Activated naive CD8-positive, alpha-beta T cell treated with anti-CD3 and anti-CD28 coated beads, Interleukin-2, amount 50 U/mL, for 24 hours (primary cell): ENCODE measurements at regions not wholly inside any gene's neighbourhood (a gene's known extent, or its start where the extent isn't known, plus 50 kb on each side); places are given as distances from the start of the nearest gene placed in this dataset.
A peak's percentile ranks its signal among the peaks of the same experiment; 100 is the strongest.

ENCODE experiments used
- ATAC-seq: fragments of 150-1000 bp; cut with Tn5 transposase; one replicate; pipeline ENCODE4 v1.10.0; 2021
- DNase-seq: peaks from one replicate; pipeline ENCODE4 v3.0.0; 2021
- H3K27ac Mint-ChIP-seq: one replicate; pipeline ENCODE4 v1.8.0; 2021; ENCODE audit warnings: mild to moderate bottlenecking, mixed read lengths
- H3K27me3 Mint-ChIP-seq: one replicate; pipeline ENCODE4 v1.8.0; 2021; ENCODE audit warnings: mixed read lengths
- H3K36me3 Mint-ChIP-seq: one replicate; pipeline ENCODE4 v1.8.0; 2021; ENCODE audit warnings: low read depth, mixed read lengths
- H3K4me1 Mint-ChIP-seq: one replicate; pipeline ENCODE4 v1.8.0; 2021; ENCODE audit warnings: mixed read lengths
- H3K4me3 Mint-ChIP-seq: one replicate; pipeline ENCODE4 v1.8.0; 2021; ENCODE audit warnings: mild to moderate bottlenecking, moderate library complexity, mixed read lengths
- H3K9me3 Mint-ChIP-seq: one replicate; pipeline ENCODE4 v1.8.0; 2021; ENCODE audit warnings: mixed read lengths

- Mint-ChIP-seq H3K9me3 (no peaks in the 10 kb centered on the region), H3K36me3 (no peaks in the 10 kb centered on the region), H3K27ac (no peak overlapping the region), H3K27me3 (peaks cover 7% of the 10 kb centered on the region), H3K4me3 (no peak overlapping the region), H3K4me1 (no peaks in the 10 kb centered on the region)
- peak; percentile 65 for ATAC-seq
- DNase-seq: no peak
Measured at GRCh38 chr1:232308616-232309015, 321.3 kb downstream of the SIPA1L2 start.

GRCh38 chr1:232307296-232308017 lies 322.5 kb downstream of the SIPA1L2 start:
- DNase-seq (no peak), ATAC-seq (no peak)
- Mint-ChIP-seq H3K4me3 (no peak overlapping the region), H3K9me3 (no peaks in the 10 kb centered on the region), H3K27me3 (peaks cover 7% of the 10 kb centered on the region), H3K4me1 (no peaks in the 10 kb centered on the region), H3K27ac (no peak overlapping the region), H3K36me3 (no peaks in the 10 kb centered on the region)

GRCh38 chr1:232306269-232306961 lies 323.5 kb downstream of the SIPA1L2 start:
- no peak overlapping the region for H3K4me3 Mint-ChIP-seq
- peaks cover 9% of the 10 kb centered on the region for H3K27me3 Mint-ChIP-seq
- no peak overlapping the region for H3K27ac Mint-ChIP-seq
- H3K36me3 Mint-ChIP-seq: no peaks in the 10 kb centered on the region
- DNase-seq (no peak), ATAC-seq (no peak)
- H3K4me1 Mint-ChIP-seq: no peaks in the 10 kb centered on the region
- H3K9me3 Mint-ChIP-seq: no peaks in the 10 kb centered on the region

- H3K4me3 Mint-ChIP-seq: no peak overlapping the region
- peaks cover 12% of the 10 kb centered on the region for H3K27me3 Mint-ChIP-seq
- no peaks in the 10 kb centered on the region for H3K36me3 Mint-ChIP-seq
- no peaks in the 10 kb centered on the region for H3K9me3 Mint-ChIP-seq
- no peak overlapping the region for H3K27ac Mint-ChIP-seq
- no peak for ATAC-seq
- no peaks in the 10 kb centered on the region for H3K4me1 Mint-ChIP-seq
- DNase-seq: no peak
Measured at GRCh38 chr1:232305050-232305449, 324.9 kb downstream of the SIPA1L2 start.

GRCh38 chr1:232303222-232303620 lies 326.7 kb downstream of the SIPA1L2 start:
- H3K4me1 Mint-ChIP-seq: no peaks in the 10 kb centered on the region
- no peaks in the 10 kb centered on the region for H3K9me3 Mint-ChIP-seq
- no peak overlapping the region for H3K27ac Mint-ChIP-seq
- DNase-seq (no peak), ATAC-seq (no peak)
- H3K27me3 Mint-ChIP-seq: peaks cover 11% of the 10 kb centered on the region
- no peak overlapping the region for H3K4me3 Mint-ChIP-seq
- no peaks in the 10 kb centered on the region for H3K36me3 Mint-ChIP-seq

- Mint-ChIP-seq H3K27me3 (peaks cover 11% of the 10 kb centered on the region), H3K36me3 (no peaks in the 10 kb centered on the region), H3K27ac (no peak overlapping the region), H3K4me3 (no peak overlapping the region), H3K4me1 (no peaks in the 10 kb centered on the region), H3K9me3 (no peaks in the 10 kb centered on the region)
- DNase-seq (no peak), ATAC-seq (no peak)
Measured at GRCh38 chr1:232302376-232303221, 327.3 kb downstream of the SIPA1L2 start.

DNA sequence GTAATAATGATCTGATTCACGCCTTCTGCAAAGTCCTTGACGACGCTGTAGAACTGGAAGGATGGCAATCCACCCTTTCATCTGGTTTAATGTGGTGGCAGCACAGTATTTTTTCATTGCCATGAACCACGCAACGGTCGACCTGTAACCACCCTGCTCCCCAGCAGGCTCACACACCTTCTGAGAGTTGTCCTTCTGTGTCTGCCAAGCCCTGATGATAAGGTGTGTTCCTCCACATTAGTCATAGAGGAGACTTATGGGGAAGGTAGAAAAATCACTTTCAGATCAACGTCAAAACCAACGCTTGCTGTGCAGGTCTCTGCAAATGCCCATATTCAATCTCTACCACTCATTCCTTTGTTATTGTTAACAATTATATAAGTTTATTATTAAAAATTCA lies 328.7 kb downstream of the SIPA1L2 start:
- Mint-ChIP-seq H3K27me3 (peaks cover 11% of the 10 kb centered on the region), H3K9me3 (no peaks in the 10 kb centered on the region)
- ATAC-seq: no peak

DNA sequence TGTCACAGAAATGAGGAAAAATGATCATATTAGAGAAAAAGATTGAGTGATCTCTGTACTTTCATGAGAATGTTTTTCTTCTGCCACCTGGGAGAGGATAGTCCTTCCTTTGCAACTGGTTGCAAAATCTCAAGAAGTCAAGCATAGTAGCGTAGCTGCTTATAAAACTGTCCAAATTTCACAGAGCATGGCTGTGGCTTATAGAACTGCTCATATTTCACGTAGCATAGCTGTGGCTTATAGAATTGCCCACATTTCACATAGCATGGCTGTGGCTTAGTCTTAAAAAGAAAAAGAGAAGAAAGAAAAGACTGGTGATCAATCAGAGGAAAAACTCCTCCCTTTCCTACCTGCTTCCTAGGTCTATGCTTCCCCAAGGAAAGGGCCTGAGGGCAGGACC lies 329.5 kb downstream of the SIPA1L2 start:
- Mint-ChIP-seq H3K4me3 (no peak overlapping the region), H3K27ac (no peak overlapping the region), H3K9me3 (no peaks in the 10 kb centered on the region), H3K36me3 (no peaks in the 10 kb centered on the region), H3K4me1 (no peaks in the 10 kb centered on the region), H3K27me3 (peaks cover 11% of the 10 kb centered on the region)
- ATAC-seq (no peak), DNase-seq (no peak)

More for the DNA sequence above, 328.7 kb downstream of the SIPA1L2 start:
- H3K27ac Mint-ChIP-seq: no peak overlapping the region
- H3K36me3 Mint-ChIP-seq: no peaks in the 10 kb centered on the region
- H3K4me3 Mint-ChIP-seq: no peak overlapping the region
- DNase-seq: no peak
- no peaks in the 10 kb centered on the region for H3K4me1 Mint-ChIP-seq

DNA sequence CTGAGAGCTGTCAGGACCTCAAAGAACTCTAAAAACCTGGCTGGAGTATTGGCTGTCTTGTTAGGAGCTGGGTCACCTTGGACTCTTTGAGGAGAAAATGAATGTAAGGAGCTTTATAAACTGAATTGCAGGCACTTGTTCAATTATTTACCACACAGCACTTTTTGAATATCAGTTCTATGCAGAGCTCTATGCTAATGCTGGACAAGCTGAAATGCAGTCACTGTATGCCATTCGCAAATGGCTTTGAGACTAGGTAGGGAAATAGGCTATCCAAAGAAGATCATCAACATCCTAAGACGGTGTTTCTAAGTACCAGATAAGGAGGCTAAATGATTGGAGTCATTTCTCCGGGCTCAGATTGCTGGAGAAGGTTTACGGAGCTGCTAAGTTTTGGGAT lies 333.5 kb downstream of the SIPA1L2 start:
- DNase-seq: no peak
- H3K27ac Mint-ChIP-seq: no peak overlapping the region
- no peaks in the 10 kb centered on the region for H3K9me3 Mint-ChIP-seq
- no peak overlapping the region for H3K4me3 Mint-ChIP-seq
- no peaks in the 10 kb centered on the region for H3K36me3 Mint-ChIP-seq
- peaks cover 12% of the 10 kb centered on the region for H3K27me3 Mint-ChIP-seq
- no peaks in the 10 kb centered on the region for H3K4me1 Mint-ChIP-seq
- ATAC-seq: no peak

- Mint-ChIP-seq H3K9me3 (no peaks in the 10 kb centered on the region), H3K4me3 (no peak overlapping the region), H3K36me3 (no peaks in the 10 kb centered on the region), H3K4me1 (no peaks in the 10 kb centered on the region), H3K27ac (no peak overlapping the region), H3K27me3 (peaks cover 10% of the 10 kb centered on the region)
- DNase-seq (no peak), ATAC-seq (no peak)
Measured at GRCh38 chr1:232293361-232293760, 336.6 kb downstream of the SIPA1L2 start.

GRCh38 chr1:232292818-232293217 lies 337.1 kb downstream of the SIPA1L2 start:
- DNase-seq (no peak), ATAC-seq (no peak)
- Mint-ChIP-seq H3K27me3 (peaks cover 10% of the 10 kb centered on the region), H3K36me3 (no peaks in the 10 kb centered on the region), H3K9me3 (no peaks in the 10 kb centered on the region), H3K4me3 (no peak overlapping the region), H3K27ac (no peak overlapping the region), H3K4me1 (no peaks in the 10 kb centered on the region)

- ATAC-seq (no peak), DNase-seq (no peak)
- Mint-ChIP-seq H3K9me3 (no peaks in the 10 kb centered on the region), H3K27me3 (peaks cover 10% of the 10 kb centered on the region), H3K4me3 (no peak overlapping the region), H3K36me3 (no peaks in the 10 kb centered on the region), H3K27ac (no peak overlapping the region), H3K4me1 (no peaks in the 10 kb centered on the region)
Measured at GRCh38 chr1:232292239-232292638, 337.7 kb downstream of the SIPA1L2 start.

DNA sequence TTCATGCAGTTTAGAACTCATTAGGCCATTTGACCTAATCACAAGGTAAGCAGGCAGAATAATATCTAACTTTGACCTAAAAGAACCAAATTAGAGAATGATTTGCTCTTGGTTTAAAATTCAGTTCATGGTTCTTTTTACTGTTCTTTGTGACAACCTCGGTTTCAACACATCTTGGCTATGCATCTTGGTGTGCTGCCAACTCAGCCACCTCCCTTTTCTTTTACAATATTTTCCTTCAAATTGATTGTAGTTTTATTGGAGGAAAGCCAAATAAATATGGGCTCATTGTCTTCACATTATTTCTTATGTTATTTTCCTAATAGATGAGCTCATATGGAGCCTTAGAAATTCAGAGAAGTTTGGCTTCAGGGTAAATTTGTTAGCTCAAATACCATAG lies 338.3 kb downstream of the SIPA1L2 start:
- ATAC-seq: no peak
- no peaks in the 10 kb centered on the region for H3K4me1 Mint-ChIP-seq
- no peak overlapping the region for H3K4me3 Mint-ChIP-seq
- no peak overlapping the region for H3K27ac Mint-ChIP-seq
- no peaks in the 10 kb centered on the region for H3K9me3 Mint-ChIP-seq
- H3K36me3 Mint-ChIP-seq: no peaks in the 10 kb centered on the region
- H3K27me3 Mint-ChIP-seq: peaks cover 10% of the 10 kb centered on the region
- no peak for DNase-seq

- no peak overlapping the region for H3K27ac Mint-ChIP-seq
- peaks cover 12% of the 10 kb centered on the region for H3K27me3 Mint-ChIP-seq
- H3K4me3 Mint-ChIP-seq: no peak overlapping the region
- no peak for ATAC-seq
- no peaks in the 10 kb centered on the region for H3K9me3 Mint-ChIP-seq
- H3K36me3 Mint-ChIP-seq: no peaks in the 10 kb centered on the region
- no peaks in the 10 kb centered on the region for H3K4me1 Mint-ChIP-seq
- DNase-seq: no peak
Measured at GRCh38 chr1:232291261-232291660, 338.7 kb downstream of the SIPA1L2 start.

GRCh38 chr1:232290570-232290969 lies 339.4 kb downstream of the SIPA1L2 start:
- ATAC-seq: no peak
- H3K4me1 Mint-ChIP-seq: no peaks in the 10 kb centered on the region
- no peaks in the 10 kb centered on the region for H3K36me3 Mint-ChIP-seq
- H3K27ac Mint-ChIP-seq: no peak overlapping the region
- H3K4me3 Mint-ChIP-seq: no peak overlapping the region
- no peaks in the 10 kb centered on the region for H3K9me3 Mint-ChIP-seq
- no peak for DNase-seq
- H3K27me3 Mint-ChIP-seq: peaks cover 12% of the 10 kb centered on the region
